NCI-H446 treated with DMSO at 0.1 percent for 48 hours (cell line): ENCODE measurements at regions not wholly inside any gene's neighbourhood (a gene's known extent, or its start where the extent isn't known, plus 50 kb on each side); places are given as distances from the start of the nearest gene placed in this dataset.
"Not testable (repeated sequence)": the region's sequence is repeated elsewhere in the genome, so short reads cannot be mapped to it uniquely, and the experiment has no call there.

Experiments
- DNase-seq: peaks from one replicate; lab custom pipeline; 2025; lab: John Stamatoyannopoulos, UW

DNA sequence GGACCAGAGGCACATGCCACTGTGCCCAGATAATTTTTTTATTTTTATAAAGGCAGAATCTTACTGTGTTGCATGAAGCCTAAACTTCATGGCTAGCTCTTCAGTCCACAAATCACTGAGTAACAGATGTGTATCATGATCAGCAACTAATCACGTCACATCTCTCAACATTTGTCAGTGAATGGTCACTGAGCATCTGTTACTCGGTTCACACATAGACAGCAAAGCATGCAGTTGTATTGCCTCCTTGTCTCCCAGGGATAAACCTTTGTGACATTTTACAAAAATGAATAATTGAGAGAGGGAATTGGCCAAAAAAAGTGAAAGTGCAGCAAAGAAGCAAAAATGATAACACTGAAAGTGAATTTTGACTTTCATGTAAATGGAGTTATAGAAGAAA lies 85.9 kb upstream of the BTG1 start:
- not testable (repeated sequence) for DNase-seq

DNA sequence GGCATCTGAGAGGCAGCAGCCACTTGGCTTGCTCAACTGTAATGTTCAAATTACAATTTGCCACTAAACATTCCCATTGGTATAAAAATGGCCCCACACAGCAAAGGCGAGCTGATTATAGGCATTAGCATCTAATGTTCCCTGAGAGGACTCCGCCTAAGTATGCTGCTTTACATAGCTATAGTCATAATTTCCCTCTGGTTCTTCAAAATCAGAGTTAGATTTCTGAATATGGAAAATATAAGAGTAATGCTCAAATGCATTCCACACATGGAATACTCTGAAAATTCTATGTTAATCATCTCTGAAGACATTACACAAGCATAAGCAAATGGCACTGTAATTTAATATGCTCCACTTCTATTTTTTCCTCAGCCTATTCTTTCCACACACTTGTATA lies 83.7 kb upstream of the BTG1 start:
- no peak for DNase-seq

DNA sequence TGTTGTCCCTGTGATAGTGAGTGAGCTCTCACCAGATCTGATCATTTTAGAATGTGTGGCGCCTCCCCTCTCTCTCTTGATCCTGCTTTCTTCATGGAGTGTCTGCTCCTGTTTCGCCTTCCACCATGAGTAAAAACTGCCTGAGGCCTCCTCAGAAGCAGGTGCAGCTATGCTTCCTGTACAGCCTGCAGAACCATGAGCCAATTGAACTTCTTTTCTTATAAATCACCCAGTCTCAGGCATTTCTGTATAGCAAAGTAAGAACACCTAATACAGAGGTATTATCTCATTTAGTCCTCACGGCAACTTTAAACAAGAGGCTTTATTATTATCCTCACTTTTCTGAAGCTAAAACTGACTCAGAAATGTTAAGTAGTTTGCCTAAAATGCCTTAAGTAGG lies 81.3 kb upstream of the BTG1 start:
- no peak for DNase-seq

DNA sequence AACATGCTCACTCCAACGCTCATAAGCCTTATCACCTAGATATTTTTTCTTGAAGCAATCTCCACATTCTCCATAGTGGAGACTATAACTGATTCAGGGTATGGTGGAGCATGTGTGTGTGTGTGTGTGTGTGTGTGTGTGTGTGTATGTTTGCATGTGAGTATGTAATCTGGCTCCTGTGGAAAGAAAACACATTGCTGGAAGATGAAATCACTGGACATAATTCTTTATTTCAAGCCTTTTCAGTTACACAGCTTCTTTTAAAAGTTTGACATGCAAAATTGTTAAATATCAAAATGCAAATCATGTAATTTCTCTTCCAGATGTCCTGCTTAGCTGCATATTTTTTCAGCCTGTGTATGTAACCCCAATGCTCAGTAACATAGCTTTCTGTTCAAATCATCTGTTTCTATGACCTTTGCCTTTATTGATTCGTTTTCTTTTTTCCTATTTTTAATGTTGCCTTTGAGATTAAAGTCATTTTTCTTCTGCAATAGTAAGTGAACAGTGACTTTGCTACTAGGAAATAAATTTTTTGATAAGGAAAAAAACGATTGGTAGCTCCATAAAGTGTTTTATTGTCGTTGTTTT lies 80.5 kb upstream of the BTG1 start:
- no peak for DNase-seq

- DNase-seq, result no peak
Measured at GRCh38 chr12:92224685-92225331, 79.2 kb upstream of the BTG1 start.

DNA sequence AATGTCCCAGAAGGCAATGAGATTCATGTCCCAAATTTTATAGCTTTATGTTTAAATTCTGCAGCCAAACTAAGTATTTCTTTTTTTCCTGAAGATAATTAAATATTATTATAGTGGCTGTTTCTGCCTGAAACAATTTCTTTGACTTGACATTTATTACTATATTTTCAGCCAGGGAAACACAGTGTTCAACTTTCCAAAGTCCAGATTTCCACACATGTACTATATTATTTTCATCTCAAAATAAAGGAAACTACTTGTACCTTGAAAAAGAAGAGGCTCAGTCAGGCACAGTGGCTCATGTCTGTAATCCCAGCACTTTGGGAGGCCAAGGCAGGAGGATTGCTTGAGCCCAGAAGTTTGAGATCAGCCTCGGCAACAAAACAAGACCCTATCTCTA lies 77.8 kb upstream of the BTG1 start:
- no peak for DNase-seq

DNA sequence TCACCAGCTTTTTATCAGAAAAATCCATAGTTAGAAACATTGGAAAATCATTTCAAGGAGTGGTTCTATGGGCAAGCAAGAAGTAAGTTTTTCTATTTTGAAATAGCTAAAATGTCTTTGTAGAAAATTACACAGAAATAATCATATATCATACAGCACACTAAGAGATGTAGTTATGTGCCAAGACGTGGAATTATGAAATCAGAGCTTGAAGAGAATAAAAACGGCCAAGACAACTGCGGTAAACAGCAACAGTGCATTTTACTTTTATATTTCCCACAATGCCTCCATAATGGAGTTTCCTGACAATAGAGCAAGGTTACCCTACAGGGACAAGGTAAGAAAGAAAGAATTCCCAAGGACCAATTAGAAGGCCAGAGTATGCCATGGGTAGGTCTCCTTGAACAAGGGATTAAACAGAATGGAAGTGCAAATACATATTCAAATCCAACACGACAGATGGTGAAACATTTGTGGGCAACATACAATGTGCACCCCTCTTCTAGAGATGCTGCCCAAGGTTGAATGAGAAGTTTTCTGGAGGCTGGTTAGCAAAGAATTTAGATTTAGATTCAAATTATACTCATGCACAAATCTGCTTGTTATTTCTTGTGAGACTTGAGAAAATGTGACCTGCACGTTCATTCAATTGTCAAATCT lies 76.1 kb upstream of the BTG1 start:
- no peak for DNase-seq

DNA sequence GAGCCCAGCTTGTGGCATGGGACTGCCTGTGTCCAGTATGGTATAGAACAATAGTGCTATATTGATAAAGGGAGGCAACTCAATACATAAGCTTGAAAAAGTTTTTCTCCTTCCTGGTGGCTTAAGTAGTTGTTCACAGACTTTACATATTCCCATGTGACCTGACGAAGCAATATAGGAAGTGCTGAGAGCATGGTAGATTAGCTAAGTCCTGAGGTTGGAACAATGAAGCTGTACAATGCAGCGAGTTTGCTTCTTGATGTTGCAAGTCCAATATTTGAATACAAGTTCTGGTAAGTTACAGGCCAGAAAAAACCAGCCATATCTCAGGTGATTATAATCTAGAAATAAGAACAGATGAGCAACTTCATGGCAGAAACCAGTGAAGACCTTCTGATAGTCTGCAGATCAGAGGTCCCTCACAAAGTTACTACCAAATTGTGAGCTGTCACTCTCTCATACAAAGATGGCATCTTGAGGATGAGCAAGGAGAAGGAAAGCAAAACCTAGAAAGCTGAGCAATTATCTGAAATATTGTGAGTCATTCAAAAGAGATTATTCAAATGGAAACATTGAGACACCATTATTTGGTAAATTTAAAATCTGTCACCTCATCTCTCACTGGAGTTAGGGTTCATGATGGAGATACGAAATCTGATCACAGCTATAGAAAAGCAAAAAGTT lies 72.9 kb upstream of the BTG1 start:
- DNase-seq, result no peak

DNA sequence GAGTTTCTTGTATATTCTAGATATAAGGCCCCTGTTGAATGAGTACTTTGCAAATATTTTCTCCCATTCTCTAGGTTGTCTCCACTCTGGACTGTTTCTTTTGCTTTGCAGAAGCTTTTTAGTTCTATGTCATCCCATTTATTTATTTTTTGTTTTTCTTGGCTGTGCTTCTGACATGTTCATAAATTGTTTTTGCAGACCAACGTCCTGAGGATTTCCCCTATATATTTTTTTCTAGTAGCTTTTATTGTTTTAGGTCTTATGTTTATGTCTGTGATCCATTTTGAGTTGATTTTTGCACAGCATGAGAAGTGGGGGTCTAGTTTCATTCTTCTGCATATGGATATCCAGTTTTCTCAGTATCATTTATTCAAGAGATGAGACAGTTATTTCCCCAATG lies 70.4 kb upstream of the BTG1 start:
- no peak for DNase-seq

GRCh38 chr12:92215358-92215757 lies 69.7 kb upstream of the BTG1 start:
- no peak for DNase-seq

GRCh38 chr12:92213166-92213565 lies 67.5 kb upstream of the BTG1 start:
- DNase-seq, result no peak

DNA sequence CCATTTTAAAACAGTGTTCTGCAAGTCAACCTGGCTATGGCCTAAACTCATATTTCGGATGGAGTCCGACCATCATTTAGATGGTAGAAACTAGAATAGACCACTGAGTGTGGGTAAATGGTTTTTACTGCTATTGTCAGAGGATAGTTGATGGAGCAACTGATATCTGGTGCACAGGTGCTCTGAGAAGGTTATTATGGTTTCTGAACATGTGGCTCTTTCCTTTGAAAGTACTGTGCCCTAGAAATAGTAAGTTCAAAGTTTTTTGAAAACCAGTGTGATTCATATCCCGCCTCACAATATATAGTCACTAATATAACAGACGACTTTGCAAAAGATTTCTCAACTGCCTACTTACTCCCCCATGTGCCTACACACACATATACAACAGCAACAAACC lies 64.4 kb upstream of the BTG1 start:
- no peak for DNase-seq

DNA sequence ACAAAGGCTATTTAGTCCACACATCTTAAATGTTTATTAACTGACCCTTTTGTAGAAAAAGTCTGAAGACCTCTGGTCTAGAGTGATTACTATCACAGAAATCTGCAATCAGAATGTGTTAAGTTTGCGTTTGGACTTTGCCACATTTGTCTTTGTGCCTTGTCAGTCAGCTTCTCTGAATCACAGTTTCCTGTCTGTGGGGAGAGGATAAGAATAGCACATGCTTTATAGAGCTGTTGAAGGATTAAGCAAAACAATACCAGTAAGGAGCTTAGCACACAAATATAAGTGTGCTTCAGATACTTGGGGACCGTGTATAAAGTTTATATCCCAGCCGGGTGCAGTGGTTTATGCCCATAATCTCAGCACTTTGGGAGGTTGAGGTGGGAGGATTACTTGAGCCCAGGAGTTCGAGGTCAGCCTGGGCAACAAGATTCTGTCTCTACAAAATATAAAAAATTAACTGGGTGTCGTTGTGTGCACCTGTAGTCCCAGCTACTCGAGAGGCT lies 63.0 kb upstream of the BTG1 start:
- no peak for DNase-seq

DNA sequence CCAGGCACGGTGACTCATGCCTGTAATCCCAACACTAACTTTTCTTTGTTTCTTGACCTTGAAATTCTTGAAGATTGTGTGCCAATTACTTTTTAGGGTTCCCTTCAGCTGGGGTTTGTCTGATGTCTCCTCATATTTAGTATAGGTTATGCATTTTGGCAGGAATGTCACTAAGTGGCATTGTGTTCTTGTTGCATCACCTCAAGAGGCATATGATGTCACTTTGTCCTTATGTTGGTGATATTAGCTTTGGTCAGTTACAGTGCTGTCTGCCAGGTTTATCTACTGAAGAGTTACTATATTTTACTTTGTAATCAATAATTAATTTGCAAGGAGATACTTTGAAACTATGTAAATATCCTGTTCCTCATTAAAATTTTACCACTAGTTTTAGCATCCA lies 61.0 kb upstream of the BTG1 start:
- DNase-seq, result no peak

GRCh38 chr12:92206011-92206410 lies 60.4 kb upstream of the BTG1 start:
- no peak for DNase-seq

DNA sequence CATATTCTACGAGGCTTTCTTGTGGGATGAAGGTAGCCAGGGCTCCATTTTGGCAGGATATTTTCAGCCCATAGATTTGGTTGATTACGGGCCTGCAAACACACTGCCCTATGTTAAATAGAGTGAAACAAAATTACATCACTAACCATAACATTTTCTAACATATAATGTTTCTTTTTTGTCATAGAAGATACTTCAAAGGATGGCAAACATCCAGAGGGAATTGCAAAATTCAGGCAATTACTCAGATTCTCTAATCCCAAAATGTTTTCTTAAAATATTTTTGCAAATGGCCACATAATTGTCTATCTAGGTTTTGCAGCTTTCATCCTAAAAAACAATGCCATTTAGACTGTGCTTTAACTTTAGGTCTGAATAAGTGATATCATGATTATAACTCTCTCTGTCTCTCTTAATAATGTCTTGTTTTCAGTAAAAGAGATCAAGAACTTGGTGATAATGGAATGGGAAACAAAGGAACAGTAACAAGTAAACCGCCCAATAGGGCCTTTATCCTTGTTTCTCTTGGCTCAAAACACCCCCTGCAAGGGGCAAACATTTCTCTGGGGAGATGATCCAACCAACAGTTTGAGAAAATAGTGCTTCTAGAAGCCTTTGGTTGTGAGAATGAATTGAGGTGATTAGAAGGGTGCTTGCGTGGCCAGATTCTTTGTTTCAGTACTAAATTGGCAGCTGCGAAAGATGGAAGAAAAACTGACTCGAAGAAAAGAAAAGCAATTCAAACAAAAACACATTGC lies 54.4 kb upstream of the BTG1 start:
- no peak for DNase-seq

DNA sequence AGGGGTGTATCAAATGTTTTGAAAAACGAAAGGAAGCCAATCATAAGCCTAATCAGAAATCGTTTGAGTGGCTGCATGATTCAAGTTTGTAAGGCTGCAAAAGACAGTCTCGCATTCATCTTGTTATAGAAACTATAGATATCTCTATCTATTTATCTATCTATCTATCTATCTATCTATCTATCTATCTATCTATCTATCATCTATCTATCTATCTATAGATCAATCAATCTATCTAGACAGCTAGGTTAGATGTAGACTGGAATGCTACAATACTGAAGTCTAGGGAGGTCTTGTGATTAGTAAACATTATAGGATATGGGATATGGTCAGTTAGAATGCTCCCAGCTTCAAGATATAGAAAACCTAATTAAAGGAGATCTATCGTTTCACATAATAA lies 52.2 kb upstream of the BTG1 start:
- no peak for DNase-seq

GRCh38 chr12:92196368-92196767 lies 50.7 kb upstream of the BTG1 start:
- DNase-seq, result no peak
